ENCODE measurements at regions not wholly inside any gene's neighbourhood (a gene's known extent, or its start where the extent isn't known, plus 50 kb on each side); places are given as distances from the start of the nearest gene placed in this dataset.

- TF ChIP-seq CTCF (IDR thresholded peaks at IDR 0.05) (no peak), POLR2AphosphoS5 (IDR thresholded peaks at IDR 0.05) (no peak), EP300 (IDR thresholded peaks at IDR 0.05) (no peak), POLR2A (IDR thresholded peaks at IDR 0.05) (no peak)
- H3K27ac ChIP-seq = no peak overlapping the region
- H3K9me3 ChIP-seq = no peaks in the 10 kb centered on the region
- DNase-seq = no peak
- peak in 1 of 2 donors; percentile 59 for ATAC-seq (ENCODE audit: low FRiP score in 2 of 2)
- no peak overlapping the region for H3K4me3 ChIP-seq
- no peaks in the 10 kb centered on the region for H3K27me3 ChIP-seq
- H3K4me1 ChIP-seq = no peaks in the 10 kb centered on the region
- no peaks in the 10 kb centered on the region for H3K36me3 ChIP-seq
These were observed 564.0 kb downstream of the TRHDE start for GRCh38 chr12:72836194-72836593.

GRCh38 chr12:72839696-72840095, 567.5 kb downstream of the TRHDE start:
- no peak for DNase-seq
- no peaks in the 10 kb centered on the region for H3K27me3 ChIP-seq
- no peak overlapping the region for H3K4me3 ChIP-seq
- TF ChIP-seq POLR2A (IDR thresholded peaks at IDR 0.05) (no peak), CTCF (IDR thresholded peaks at IDR 0.05) (no peak), POLR2AphosphoS5 (IDR thresholded peaks at IDR 0.05) (no peak), EP300 (IDR thresholded peaks at IDR 0.05) (no peak)
- no peaks in the 10 kb centered on the region for H3K4me1 ChIP-seq
- no peak overlapping the region for H3K27ac ChIP-seq
- no peak for ATAC-seq (ENCODE audit: low FRiP score in 2 of 2)
- no peaks in the 10 kb centered on the region for H3K36me3 ChIP-seq
- WGBS, 2 donors = 33 to 71% methylated on average over 1 of the region's 1 CpG
- no peaks in the 10 kb centered on the region for H3K9me3 ChIP-seq

- H3K4me1 ChIP-seq = no peaks in the 10 kb centered on the region
- H3K27me3 ChIP-seq = no peaks in the 10 kb centered on the region
- WGBS, 2 donors = 42 to 49% methylated on average over 2 of the region's 2 CpGs
- H3K4me3 ChIP-seq = no peak overlapping the region
- no peak for TF ChIP-seq EP300 (IDR thresholded peaks at IDR 0.05)
- TF ChIP-seq CTCF (IDR thresholded peaks at IDR 0.05) = no peak
- no peak for TF ChIP-seq POLR2A (IDR thresholded peaks at IDR 0.05)
- TF ChIP-seq POLR2AphosphoS5 (IDR thresholded peaks at IDR 0.05) = no peak
- no peaks in the 10 kb centered on the region for H3K36me3 ChIP-seq
- ATAC-seq (ENCODE audit: low FRiP score in 2 of 2) = no peak
- DNase-seq = no peak
- peak overlapping the region in 1 of 4 donors; percentile 11 for H3K27ac ChIP-seq
- no peaks in the 10 kb centered on the region for H3K9me3 ChIP-seq
These were observed 591.5 kb downstream of the TRHDE start for GRCh38 chr12:72863671-72864070.

- Histone ChIP-seq H3K4me3 (no peak overlapping the region), H3K9me3 (no peaks in the 10 kb centered on the region), H3K27me3 (no peaks in the 10 kb centered on the region), H3K4me1 (no peaks in the 10 kb centered on the region), H3K36me3 (no peaks in the 10 kb centered on the region), H3K27ac (no peak overlapping the region)
- 89 to 92% methylated on average over 2 of the region's 2 CpGs for WGBS, 2 donors
- ATAC-seq (ENCODE audit: low FRiP score in 2 of 2) (no peak), DNase-seq (no peak)
- no peak for TF ChIP-seq CTCF (IDR thresholded peaks at IDR 0.05)
- TF ChIP-seq POLR2AphosphoS5 (IDR thresholded peaks at IDR 0.05) = no peak
- no peak for TF ChIP-seq EP300 (IDR thresholded peaks at IDR 0.05)
- TF ChIP-seq POLR2A (IDR thresholded peaks at IDR 0.05) = no peak
These were observed 593.8 kb downstream of the TRHDE start for GRCh38 chr12:72865921-72866320.

- Histone ChIP-seq H3K36me3 (no peaks in the 10 kb centered on the region), H3K27ac (no peak overlapping the region), H3K27me3 (no peaks in the 10 kb centered on the region), H3K9me3 (no peaks in the 10 kb centered on the region), H3K4me3 (no peak overlapping the region), H3K4me1 (no peaks in the 10 kb centered on the region)
- DNase-seq (no peak), ATAC-seq (ENCODE audit: low FRiP score in 2 of 2) (peak in 1 of 2 donors; percentile 19)
- 60 to 73% methylated on average over 6 of the region's 6 CpGs for WGBS, 2 donors
- no peak for TF ChIP-seq POLR2AphosphoS5 (IDR thresholded peaks at IDR 0.05)
- TF ChIP-seq CTCF (IDR thresholded peaks at IDR 0.05) = no peak
- no peak for TF ChIP-seq POLR2A (IDR thresholded peaks at IDR 0.05)
- no peak for TF ChIP-seq EP300 (IDR thresholded peaks at IDR 0.05)
These were observed 596.9 kb downstream of the TRHDE start for GRCh38 chr12:72869024-72869423.
